T47D (cell line): ENCODE measurements at regions not wholly inside any gene's neighbourhood (a gene's known extent, or its start where the extent isn't known, plus 50 kb on each side); places are given as distances from the start of the nearest gene placed in this dataset.

Experiments used
- DNase-seq, 2 experiments: peaks; one replicate each; pipeline versions ENCODE4 v3.0.0 to v3.0.0-alpha.2; 2011 to 2012; ENCODE audit warnings: low read depth in 1 of 2, low spot score in 1 of 2
- JUND ChIP-seq: IDR thresholded peaks from 2 replicates; pipeline ENCODE4 v1.6.1; 2012; ENCODE audit warnings: low read depth
- in situ Hi-C: cut with HindIII; loops from 2 replicates; pipeline ENCODE4 v1.10.0; 2016; ENCODE audit warnings: low sequenced_read_pairs, low pct_unique_long_range_greater_than_20kb

GRCh38 chr15:25220834-25221233, 218.0 kb downstream of the UBE3A start:
- TF ChIP-seq JUND = no peak
- in situ Hi-C loops = no loop called here
- DNase-seq = no peak

DNA sequence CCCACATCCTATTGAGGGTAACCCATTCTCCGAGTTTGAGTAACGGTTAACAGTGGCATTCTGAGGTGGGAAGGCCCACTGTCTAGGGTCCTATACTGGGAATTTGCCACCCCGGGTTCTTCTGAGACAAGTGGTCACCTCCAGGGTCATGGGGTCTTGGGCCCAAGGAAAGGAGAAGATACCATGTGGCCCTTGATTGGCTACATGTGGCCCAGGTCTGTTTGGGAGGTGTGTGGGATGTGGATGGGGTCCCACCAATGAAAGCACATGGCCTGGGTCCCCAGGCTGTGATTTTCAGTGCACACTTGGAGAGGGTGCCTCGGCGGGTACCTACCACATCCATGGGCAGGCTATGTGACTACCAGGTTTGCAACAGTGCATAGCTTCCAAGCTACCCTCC, 214.4 kb downstream of the UBE3A start:
- TF ChIP-seq JUND = no peak
- in situ Hi-C loops = no loop called here
- DNase-seq = no peak

DNA sequence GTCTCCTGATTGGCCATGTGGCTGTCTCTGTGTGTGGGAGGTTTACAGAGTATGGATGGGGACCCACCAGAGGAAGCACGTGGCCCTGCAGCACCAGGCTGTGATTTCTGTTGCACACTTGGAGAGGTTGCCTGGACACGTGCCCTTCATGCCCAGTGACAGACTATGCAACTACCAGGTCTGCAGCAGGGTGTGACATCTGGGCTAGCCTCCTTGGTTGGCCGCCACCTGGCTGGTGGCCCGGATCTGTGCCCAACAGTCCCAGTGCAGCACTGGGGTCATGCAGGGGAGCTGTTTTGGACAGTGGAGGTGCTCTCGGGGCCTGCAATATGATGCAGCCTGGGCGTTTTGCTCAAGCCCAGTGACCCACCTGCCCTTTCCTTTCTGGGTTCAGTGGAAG, 212.5 kb downstream of the UBE3A start:
- TF ChIP-seq JUND = no peak
- in situ Hi-C loops = no loop called here
- no peak for DNase-seq

DNA sequence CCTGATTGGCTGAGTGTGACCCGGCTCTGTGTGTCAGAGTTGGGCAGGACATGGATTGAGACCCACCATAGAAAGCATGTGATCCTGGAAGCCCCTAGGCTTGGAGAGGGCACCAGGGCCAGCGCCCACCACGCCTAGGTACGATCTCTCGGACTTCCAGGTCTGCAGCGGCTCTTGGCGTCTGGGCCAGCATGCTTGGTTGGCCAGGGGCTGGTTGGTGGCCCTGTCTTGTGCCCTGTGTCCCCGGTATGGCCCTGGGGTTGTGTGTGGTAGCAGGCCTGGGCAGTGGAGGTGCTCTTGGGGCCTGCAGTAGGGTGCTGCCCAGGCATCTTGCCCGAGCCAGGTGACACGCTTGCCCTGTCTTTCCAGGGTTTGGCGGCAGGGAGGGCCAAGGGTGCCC, 210.6 kb downstream of the UBE3A start:
- TF ChIP-seq JUND = no peak
- in situ Hi-C loops = no loop called here
- no peak for DNase-seq

- TF ChIP-seq JUND = no peak
- in situ Hi-C loops = no loop called here
- no peak for DNase-seq
Measured at GRCh38 chr15:25230442-25230841, 208.4 kb downstream of the UBE3A start.

GRCh38 chr15:25233766-25234350, 205.0 kb downstream of the UBE3A start:
- in situ Hi-C loops = no loop called here
- no peak for DNase-seq

DNA sequence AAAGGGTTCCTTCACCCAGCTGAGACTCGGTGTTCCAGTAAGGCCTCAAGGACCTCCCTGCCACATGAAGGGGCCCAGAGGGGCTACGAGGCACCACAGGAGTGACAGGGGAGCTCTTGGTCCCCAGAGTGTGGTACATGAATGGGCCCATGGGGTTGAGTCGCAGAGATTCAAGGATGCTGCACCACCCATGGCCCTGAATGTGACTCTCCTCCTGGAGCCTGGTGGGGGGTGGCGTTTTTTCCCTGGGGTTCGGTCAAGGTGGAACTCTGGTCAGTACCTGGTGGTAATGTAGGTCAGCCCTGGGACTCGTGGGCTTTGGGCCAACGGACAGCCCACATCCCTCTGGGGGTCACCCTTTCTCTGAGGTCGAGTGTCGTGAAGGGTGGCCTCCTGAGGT, 204.0 kb downstream of the UBE3A start:
- no peak for TF ChIP-seq JUND
- no peak for DNase-seq
- in situ Hi-C loops = no loop called here

More at GRCh38 chr15:25233766-25234350, 205.0 kb downstream of the UBE3A start:
- no peak for TF ChIP-seq JUND

DNA sequence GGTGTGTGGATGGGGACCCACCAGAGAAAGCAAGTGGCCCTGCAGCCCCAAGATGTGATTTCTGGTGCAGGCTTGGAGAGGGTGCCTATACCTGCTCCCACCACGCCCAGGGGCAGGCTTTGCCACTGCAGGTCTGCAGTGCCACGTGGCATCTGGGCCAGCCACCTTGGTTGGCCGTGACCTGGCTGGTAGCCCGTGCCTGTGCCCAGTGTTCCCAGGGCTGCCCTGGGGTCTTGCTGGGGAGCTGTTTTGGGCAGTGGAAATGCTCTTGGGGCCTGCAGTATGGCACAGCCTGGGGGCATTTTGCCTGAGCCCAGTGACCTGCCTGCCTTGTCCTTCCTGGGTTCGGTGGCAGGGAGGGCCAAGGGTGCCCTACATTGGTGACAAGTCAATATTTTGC, 203.4 kb downstream of the UBE3A start:
- in situ Hi-C loops = no loop called here
- no peak for TF ChIP-seq JUND

DNA sequence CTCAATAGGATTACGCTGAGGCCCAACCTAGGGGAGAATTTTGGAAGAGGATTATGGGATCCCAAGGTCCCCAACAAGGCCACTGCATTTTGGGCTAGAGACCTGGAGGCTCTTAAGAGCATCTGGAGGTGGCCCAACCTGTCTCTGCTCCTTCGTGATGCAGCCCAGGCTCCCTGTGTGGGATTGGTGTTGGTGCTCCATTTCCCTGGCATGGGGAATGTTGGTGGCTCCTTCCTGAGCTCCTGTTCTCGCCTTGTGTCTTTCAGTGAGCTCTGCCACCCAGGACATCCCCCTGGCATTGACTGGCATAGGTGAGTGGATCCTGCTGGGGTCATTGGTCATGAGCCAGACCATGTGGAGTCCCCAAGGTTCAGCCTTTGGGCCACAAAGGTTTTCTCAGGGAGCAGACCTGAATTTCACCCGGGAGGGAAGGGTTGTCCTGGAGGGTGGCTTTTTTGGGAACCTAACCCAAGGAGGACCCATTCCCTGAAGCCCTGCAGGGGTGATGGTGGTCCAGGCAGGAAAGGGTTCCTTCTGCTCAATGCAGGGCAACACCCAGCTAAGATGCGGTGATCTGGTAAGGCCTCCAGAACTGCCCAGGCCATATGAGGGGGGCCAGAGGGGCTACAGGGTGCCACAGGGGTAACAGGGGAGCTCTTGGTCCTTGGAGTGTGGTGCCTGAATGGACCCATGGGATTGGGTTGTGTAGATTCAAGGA, 202.5 kb downstream of the UBE3A start:
- in situ Hi-C loops = no loop called here

More for the DNA sequence above, 203.4 kb downstream of the UBE3A start:
- DNase-seq = no peak

DNA sequence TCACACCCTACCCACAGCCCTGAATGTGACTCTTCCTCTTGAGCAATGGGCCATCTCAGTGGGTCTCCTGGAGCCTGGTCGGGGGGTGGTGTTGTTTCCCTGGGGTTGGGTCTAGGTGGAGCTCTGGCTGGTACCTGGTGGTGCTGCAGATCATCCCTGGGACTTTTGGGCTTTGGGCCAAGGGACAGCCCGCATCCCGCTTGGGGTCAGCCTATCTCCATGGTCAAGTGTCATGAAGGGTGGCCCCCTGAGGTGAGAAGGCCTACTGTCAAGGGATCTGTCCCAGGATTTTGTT, 202.0 kb downstream of the UBE3A start:
- DNase-seq = no peak
- no peak for TF ChIP-seq JUND
- in situ Hi-C loops = no loop called here

More for the DNA sequence above, 202.5 kb downstream of the UBE3A start:
- DNase-seq = no peak
- TF ChIP-seq JUND = no peak

GRCh38 chr15:25237291-25237978, 201.4 kb downstream of the UBE3A start:
- in situ Hi-C loops = no loop called here
- no peak for TF ChIP-seq JUND
- DNase-seq = no peak

DNA sequence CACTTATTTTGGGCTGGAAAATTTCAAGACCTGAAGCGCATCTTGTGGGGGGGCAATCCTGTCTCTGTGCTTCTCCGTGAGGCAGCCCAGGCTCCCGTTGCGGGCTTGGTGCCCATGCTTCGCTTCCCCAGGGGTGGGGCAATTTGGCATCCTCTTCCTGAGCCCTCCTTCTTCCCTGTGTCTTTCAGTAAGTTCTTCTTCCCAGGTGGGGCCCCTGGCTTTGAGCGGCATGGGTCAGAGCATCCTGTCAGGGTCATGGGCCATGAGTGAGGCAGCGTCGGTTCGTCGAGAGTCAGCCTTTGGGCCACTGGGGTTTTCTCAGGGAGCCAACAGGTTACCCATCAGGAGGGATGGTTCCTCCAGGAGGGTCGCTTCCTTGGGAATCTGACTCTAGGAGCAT, 200.7 kb downstream of the UBE3A start:
- in situ Hi-C loops = no loop called here
- no peak for DNase-seq
- no peak for TF ChIP-seq JUND

GRCh38 chr15:25238716-25239470, 199.9 kb downstream of the UBE3A start:
- no peak for DNase-seq
- no peak for TF ChIP-seq JUND

More at GRCh38 chr15:25238716-25239470, 199.9 kb downstream of the UBE3A start:
- in situ Hi-C loops = no loop called here
